GM19193 (cell line): ENCODE measurements at regions not wholly inside any gene's neighbourhood (a gene's known extent, or its start where the extent isn't known, plus 50 kb on each side); places are given as distances from the start of the nearest gene placed in this dataset.

Experiments used
- POLR2A ChIP-seq: IDR thresholded peaks from 4 replicates; pipeline ENCODE4 v1.6.1; 2011; ENCODE audit not compliant: insufficient read depth, insufficient read length; ENCODE audit errors: extremely low read depth

- TF ChIP-seq POLR2A, result no peak
These were observed 55.1 kb downstream of the SOX9 start for GRCh38 chr17:72175787-72176515.

GRCh38 chr17:72176516-72176851, 55.7 kb downstream of the SOX9 start:
- no peak for TF ChIP-seq POLR2A

- TF ChIP-seq POLR2A, result no peak
These were observed 56.3 kb downstream of the SOX9 start for GRCh38 chr17:72176951-72177660.

- no peak for TF ChIP-seq POLR2A
These were observed 56.9 kb downstream of the SOX9 start for GRCh38 chr17:72177738-72178137.

GRCh38 chr17:72182371-72182873, 61.6 kb downstream of the SOX9 start:
- TF ChIP-seq POLR2A, result no peak

GRCh38 chr17:72183194-72183685, 62.4 kb downstream of the SOX9 start:
- no peak for TF ChIP-seq POLR2A

- TF ChIP-seq POLR2A, result no peak
These were observed 64.0 kb downstream of the SOX9 start for GRCh38 chr17:72184805-72185204.

- TF ChIP-seq POLR2A, result no peak
These were observed 64.7 kb downstream of the SOX9 start for GRCh38 chr17:72185564-72185963.

GRCh38 chr17:72187556-72187955, 66.7 kb downstream of the SOX9 start:
- TF ChIP-seq POLR2A, result no peak

GRCh38 chr17:72188801-72189200, 68.0 kb downstream of the SOX9 start:
- no peak for TF ChIP-seq POLR2A

GRCh38 chr17:72189768-72190593, 69.2 kb downstream of the SOX9 start:
- TF ChIP-seq POLR2A, result no peak

GRCh38 chr17:72191356-72191755, 70.5 kb downstream of the SOX9 start:
- TF ChIP-seq POLR2A, result no peak

- TF ChIP-seq POLR2A, result no peak
These were observed 71.3 kb downstream of the SOX9 start for GRCh38 chr17:72191921-72192799.

GRCh38 chr17:72192800-72193192, 72.0 kb downstream of the SOX9 start:
- TF ChIP-seq POLR2A, result no peak

- TF ChIP-seq POLR2A, result no peak
These were observed 72.7 kb downstream of the SOX9 start for GRCh38 chr17:72193391-72194106.
